K562 (cell line): ENCODE measurements at regions not wholly inside any gene's neighbourhood (a gene's known extent, or its start where the extent isn't known, plus 50 kb on each side); places are given as distances from the start of the nearest gene placed in this dataset.

Experiments
- BRCA1 ChIP-seq, 2 experiments: fragments of 450-650 bp in 1 of 2; sonication (generic) in 1 of 2; formaldehyde crosslinking in 1 of 2; IDR thresholded peaks; 2 replicates each; pipeline versions ENCODE4 v1.5.0 to v1.6.1; 2017 to 2020; ENCODE audit warnings: mild to moderate bottlenecking in 1 of 2, missing genetic modification reagents in 1 of 2
- HNRNPK ChIP-seq: fragments of 200-400 bp; formaldehyde crosslinking; IDR thresholded peaks from one replicate; pipeline ENCODE4 v1.6.1; 2018; ENCODE audit warnings: mild to moderate bottlenecking, low read depth, low read length; ENCODE audit not compliant: poor library complexity, severe bottlenecking
- PHF20 ChIP-seq: fragments of 450-650 bp; IDR thresholded peaks from 2 replicates; pipeline ENCODE4 v1.6.1; 2018; ENCODE audit not compliant: partially characterized antibody
- SOX6 ChIP-seq: fragments of 450-650 bp; IDR thresholded peaks from 2 replicates; pipeline ENCODE4 v1.6.1; 2014; ENCODE audit warnings: mild to moderate bottlenecking
- ZSCAN32 ChIP-seq: fragments of 450-650 bp; formaldehyde crosslinking; IDR thresholded peaks from 2 replicates; pipeline ENCODE4 v1.4.0; 2020; ENCODE audit warnings: mild to moderate bottlenecking, moderate library complexity
- TF ChIP-seq, protein P1 (sequence below): sonication (generic); formaldehyde crosslinking; IDR thresholded peaks from 2 replicates; pipeline ENCODE4 v1.8.0; 2023; ENCODE audit warnings: missing genetic modification reagents, mild to moderate bottlenecking, borderline replicate concordance
- TF ChIP-seq, protein P2 (sequence below): sonication (generic); formaldehyde crosslinking; IDR thresholded peaks from 2 replicates; pipeline ENCODE4 v1.8.0; 2022; ENCODE audit warnings: mild to moderate bottlenecking, missing genetic modification reagents
- TF ChIP-seq, protein P3 (sequence below): fragments of 450-650 bp; formaldehyde crosslinking; IDR thresholded peaks from 2 replicates; pipeline ENCODE4 v1.4.0; 2022; ENCODE audit warnings: missing genetic modification characterization
- TF ChIP-seq, protein P4 (sequence below): fragments of 250-450 bp; sonication (Bioruptor Pico); IDR thresholded peaks from 2 replicates; pipeline ENCODE4 v1.4.0; 2020; ENCODE audit warnings: mild to moderate bottlenecking, moderate library complexity
- TF ChIP-seq, protein P5 (sequence below): fragments of 250-450 bp; sonication (Bioruptor Pico); IDR thresholded peaks from 2 replicates; pipeline ENCODE4 v1.8.0; 2022; ENCODE audit warnings: moderate library complexity, mild to moderate bottlenecking, inconsistent platforms

DNA sequence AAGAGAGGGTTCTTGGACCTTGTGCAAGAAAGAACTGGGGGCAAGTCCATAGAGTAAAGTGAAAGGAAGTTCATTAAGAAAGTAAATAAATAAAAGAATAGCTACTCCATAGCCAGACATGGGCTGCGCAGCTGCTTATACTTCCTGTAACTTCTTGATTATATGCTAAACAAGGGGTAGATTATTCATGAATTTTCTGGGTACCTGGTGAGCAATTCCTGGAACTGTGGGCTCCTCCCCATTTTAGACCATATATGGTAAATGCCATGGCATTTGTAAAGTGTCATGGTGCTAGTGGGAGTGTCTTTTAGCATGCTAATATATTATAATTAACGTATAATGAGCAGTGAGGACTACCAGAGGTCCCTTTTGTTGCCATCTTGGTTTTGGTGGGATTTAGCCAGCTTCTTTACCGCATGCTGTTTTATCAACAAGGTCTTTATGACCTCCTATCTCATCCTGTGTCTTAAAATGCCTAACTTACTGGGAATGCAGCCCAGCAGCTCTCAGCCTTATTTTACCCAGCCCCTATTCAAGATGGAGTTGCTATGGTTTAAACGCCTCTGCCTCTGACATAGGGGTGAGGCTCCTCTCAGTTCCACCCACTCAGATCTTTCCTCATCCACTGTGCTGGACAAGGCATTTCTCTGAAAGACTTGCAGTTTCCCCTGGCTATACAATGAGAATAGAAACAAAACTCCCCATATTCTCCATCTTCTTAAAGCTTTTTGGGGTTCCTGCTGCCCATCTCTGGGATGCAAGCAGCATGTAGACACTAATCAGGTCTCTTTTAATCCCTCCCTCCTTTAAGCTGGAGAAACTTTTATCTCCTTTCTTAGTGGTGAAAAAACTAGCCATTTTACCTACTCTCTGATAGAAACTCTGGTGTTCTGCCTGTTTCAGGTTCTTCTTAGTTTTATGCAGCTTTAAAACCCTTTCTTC, 91.2 kb downstream of the ARRDC3 start (continued):
- TF ChIP-seq, protein P1, sequence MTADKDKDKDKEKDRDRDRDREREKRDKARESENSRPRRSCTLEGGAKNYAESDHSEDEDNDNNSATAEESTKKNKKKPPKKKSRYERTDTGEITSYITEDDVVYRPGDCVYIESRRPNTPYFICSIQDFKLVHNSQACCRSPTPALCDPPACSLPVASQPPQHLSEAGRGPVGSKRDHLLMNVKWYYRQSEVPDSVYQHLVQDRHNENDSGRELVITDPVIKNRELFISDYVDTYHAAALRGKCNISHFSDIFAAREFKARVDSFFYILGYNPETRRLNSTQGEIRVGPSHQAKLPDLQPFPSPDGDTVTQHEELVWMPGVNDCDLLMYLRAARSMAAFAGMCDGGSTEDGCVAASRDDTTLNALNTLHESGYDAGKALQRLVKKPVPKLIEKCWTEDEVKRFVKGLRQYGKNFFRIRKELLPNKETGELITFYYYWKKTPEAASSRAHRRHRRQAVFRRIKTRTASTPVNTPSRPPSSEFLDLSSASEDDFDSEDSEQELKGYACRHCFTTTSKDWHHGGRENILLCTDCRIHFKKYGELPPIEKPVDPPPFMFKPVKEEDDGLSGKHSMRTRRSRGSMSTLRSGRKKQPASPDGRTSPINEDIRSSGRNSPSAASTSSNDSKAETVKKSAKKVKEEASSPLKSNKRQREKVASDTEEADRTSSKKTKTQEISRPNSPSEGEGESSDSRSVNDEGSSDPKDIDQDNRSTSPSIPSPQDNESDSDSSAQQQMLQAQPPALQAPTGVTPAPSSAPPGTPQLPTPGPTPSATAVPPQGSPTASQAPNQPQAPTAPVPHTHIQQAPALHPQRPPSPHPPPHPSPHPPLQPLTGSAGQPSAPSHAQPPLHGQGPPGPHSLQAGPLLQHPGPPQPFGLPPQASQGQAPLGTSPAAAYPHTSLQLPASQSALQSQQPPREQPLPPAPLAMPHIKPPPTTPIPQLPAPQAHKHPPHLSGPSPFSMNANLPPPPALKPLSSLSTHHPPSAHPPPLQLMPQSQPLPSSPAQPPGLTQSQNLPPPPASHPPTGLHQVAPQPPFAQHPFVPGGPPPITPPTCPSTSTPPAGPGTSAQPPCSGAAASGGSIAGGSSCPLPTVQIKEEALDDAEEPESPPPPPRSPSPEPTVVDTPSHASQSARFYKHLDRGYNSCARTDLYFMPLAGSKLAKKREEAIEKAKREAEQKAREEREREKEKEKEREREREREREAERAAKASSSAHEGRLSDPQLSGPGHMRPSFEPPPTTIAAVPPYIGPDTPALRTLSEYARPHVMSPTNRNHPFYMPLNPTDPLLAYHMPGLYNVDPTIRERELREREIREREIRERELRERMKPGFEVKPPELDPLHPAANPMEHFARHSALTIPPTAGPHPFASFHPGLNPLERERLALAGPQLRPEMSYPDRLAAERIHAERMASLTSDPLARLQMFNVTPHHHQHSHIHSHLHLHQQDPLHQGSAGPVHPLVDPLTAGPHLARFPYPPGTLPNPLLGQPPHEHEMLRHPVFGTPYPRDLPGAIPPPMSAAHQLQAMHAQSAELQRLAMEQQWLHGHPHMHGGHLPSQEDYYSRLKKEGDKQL (CRISPR knock-in tag) = no peak
- TF ChIP-seq, protein P2, sequence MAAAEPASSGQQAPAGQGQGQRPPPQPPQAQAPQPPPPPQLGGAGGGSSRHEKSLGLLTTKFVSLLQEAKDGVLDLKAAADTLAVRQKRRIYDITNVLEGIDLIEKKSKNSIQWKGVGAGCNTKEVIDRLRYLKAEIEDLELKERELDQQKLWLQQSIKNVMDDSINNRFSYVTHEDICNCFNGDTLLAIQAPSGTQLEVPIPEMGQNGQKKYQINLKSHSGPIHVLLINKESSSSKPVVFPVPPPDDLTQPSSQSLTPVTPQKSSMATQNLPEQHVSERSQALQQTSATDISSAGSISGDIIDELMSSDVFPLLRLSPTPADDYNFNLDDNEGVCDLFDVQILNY (CRISPR knock-in tag) = no peak
- TF ChIP-seq, protein P3, sequence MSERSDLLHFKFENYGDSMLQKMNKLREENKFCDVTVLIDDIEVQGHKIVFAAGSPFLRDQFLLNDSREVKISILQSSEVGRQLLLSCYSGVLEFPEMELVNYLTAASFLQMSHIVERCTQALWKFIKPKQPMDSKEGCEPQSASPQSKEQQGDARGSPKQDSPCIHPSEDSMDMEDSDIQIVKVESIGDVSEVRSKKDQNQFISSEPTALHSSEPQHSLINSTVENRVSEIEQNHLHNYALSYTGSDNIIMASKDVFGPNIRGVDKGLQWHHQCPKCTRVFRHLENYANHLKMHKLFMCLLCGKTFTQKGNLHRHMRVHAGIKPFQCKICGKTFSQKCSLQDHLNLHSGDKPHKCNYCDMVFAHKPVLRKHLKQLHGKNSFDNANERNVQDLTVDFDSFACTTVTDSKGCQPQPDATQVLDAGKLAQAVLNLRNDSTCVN (CRISPR knock-in tag) = peak; percentile 84; the same call in 1 of the 2 replicates
- peak; percentile 80 for TF ChIP-seq ZSCAN32 (CRISPR knock-in tag)
- no peak for TF ChIP-seq HNRNPK
- TF ChIP-seq PHF20 = no peak
- no peak for TF ChIP-seq SOX6
- TF ChIP-seq, protein P4, sequence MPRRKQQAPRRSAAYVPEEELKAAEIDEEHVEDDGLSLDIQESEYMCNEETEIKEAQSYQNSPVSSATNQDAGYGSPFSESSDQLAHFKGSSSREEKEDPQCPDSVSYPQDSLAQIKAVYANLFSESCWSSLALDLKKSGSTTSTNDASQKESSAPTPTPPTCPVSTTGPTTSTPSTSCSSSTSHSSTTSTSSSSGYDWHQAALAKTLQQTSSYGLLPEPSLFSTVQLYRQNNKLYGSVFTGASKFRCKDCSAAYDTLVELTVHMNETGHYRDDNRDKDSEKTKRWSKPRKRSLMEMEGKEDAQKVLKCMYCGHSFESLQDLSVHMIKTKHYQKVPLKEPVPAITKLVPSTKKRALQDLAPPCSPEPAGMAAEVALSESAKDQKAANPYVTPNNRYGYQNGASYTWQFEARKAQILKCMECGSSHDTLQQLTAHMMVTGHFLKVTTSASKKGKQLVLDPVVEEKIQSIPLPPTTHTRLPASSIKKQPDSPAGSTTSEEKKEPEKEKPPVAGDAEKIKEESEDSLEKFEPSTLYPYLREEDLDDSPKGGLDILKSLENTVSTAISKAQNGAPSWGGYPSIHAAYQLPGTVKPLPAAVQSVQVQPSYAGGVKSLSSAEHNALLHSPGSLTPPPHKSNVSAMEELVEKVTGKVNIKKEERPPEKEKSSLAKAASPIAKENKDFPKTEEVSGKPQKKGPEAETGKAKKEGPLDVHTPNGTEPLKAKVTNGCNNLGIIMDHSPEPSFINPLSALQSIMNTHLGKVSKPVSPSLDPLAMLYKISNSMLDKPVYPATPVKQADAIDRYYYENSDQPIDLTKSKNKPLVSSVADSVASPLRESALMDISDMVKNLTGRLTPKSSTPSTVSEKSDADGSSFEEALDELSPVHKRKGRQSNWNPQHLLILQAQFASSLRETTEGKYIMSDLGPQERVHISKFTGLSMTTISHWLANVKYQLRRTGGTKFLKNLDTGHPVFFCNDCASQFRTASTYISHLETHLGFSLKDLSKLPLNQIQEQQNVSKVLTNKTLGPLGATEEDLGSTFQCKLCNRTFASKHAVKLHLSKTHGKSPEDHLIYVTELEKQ = peak; percentile 93
- TF ChIP-seq, protein P5, sequence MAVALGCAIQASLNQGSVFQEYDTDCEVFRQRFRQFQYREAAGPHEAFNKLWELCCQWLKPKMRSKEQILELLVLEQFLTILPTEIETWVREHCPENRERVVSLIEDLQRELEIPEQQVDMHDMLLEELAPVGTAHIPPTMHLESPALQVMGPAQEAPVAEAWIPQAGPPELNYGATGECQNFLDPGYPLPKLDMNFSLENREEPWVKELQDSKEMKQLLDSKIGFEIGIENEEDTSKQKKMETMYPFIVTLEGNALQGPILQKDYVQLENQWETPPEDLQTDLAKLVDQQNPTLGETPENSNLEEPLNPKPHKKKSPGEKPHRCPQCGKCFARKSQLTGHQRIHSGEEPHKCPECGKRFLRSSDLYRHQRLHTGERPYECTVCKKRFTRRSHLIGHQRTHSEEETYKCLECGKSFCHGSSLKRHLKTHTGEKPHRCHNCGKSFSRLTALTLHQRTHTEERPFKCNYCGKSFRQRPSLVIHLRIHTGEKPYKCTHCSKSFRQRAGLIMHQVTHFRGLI (CRISPR knock-in tag) = peak; percentile 96
- TF ChIP-seq BRCA1 (IDR thresholded peaks at IDR 0.05) = no peak
- no peak for TF ChIP-seq BRCA1 (CRISPR knock-in tag; IDR thresholded peaks at IDR 0.05)
